Trophoblast cell (in vitro differentiated cells and primary cell): ENCODE measurements at regions not wholly inside any gene's neighbourhood (a gene's known extent, or its start where the extent isn't known, plus 50 kb on each side); places are given as distances from the start of the nearest gene placed in this dataset.
A peak's percentile ranks its signal among the peaks of the same experiment; 100 is the strongest.

Experiments used
- DNase-seq, 2 donors: peaks; one replicate each; pipeline ENCODE4 v3.0.0-alpha.2; 2016
- H2AFZ ChIP-seq: 2 replicates; pipeline ENCODE4 v1.6.1; 2013; ENCODE audit warnings: low read length, moderate library complexity, mild to moderate bottlenecking; ENCODE audit not compliant: insufficient read depth, poor library complexity
- H2AK5ac ChIP-seq: 2 replicates; pipeline ENCODE4 v1.6.1; 2013; ENCODE audit warnings: mild to moderate bottlenecking, low read length
- H2BK120ac ChIP-seq: 2 replicates; pipeline ENCODE4 v1.6.1; 2013; ENCODE audit warnings: low read length, mild to moderate bottlenecking, moderate library complexity; ENCODE audit not compliant: insufficient read depth, poor library complexity
- H2BK12ac ChIP-seq: 2 replicates; pipeline ENCODE4 v1.6.1; 2013; ENCODE audit warnings: mild to moderate bottlenecking, low read length, moderate library complexity
- H2BK5ac ChIP-seq: 2 replicates; pipeline ENCODE4 v1.6.1; 2013; ENCODE audit warnings: low read length, low read depth, moderate library complexity, mild to moderate bottlenecking; ENCODE audit not compliant: poor library complexity
- H3K14ac ChIP-seq: 2 replicates; pipeline ENCODE4 v1.6.1; 2013; ENCODE audit warnings: mild to moderate bottlenecking, low read length
- H3K18ac ChIP-seq: 2 replicates; pipeline ENCODE4 v1.6.1; 2013; ENCODE audit warnings: mild to moderate bottlenecking, low read length
- H3K23ac ChIP-seq: 2 replicates; pipeline ENCODE4 v1.6.1; 2013; ENCODE audit warnings: low read length
- H3K27ac ChIP-seq: 2 replicates; pipeline ENCODE4 v1.5.1; 2013; ENCODE audit warnings: low read depth, mild to moderate bottlenecking, inconsistent platforms, low read length, moderate library complexity
- H3K27me3 ChIP-seq: 2 replicates; pipeline ENCODE4 v1.6.1; 2013; ENCODE audit warnings: inconsistent platforms, mild to moderate bottlenecking, low read length, moderate library complexity; ENCODE audit not compliant: insufficient read depth
- H3K36me3 ChIP-seq, 2 experiments: 1 replicate in 1 of 2; 2 replicates in 1 of 2; pipeline ENCODE4 v1.6.1; 2013; ENCODE audit warnings: low read length in 2 of 2, mild to moderate bottlenecking in 2 of 2, moderate library complexity in 1 of 2; ENCODE audit not compliant: insufficient read depth in 2 of 2, control insufficient read depth in 1 of 2
- H3K4ac ChIP-seq: 2 replicates; pipeline ENCODE4 v1.6.1; 2013; ENCODE audit warnings: low read depth, mild to moderate bottlenecking, low read length, moderate library complexity
- H3K4me1 ChIP-seq, 2 experiments: 1 replicate in 1 of 2; 2 replicates in 1 of 2; pipeline ENCODE4 v1.6.1; 2013; ENCODE audit warnings: low read length in 2 of 2, mild to moderate bottlenecking in 2 of 2, moderate library complexity in 1 of 2; ENCODE audit not compliant: insufficient read depth in 2 of 2, control insufficient read depth in 1 of 2
- H3K4me2 ChIP-seq: 2 replicates; pipeline ENCODE4 v1.6.1; 2013; ENCODE audit warnings: inconsistent platforms, mild to moderate bottlenecking, low read length, moderate library complexity
- H3K4me3 ChIP-seq: 2 replicates; pipeline ENCODE4 v1.5.1; 2013; ENCODE audit warnings: mild to moderate bottlenecking, low read depth, low read length, inconsistent platforms
- H3K79me1 ChIP-seq: one replicate; pipeline ENCODE4 v1.6.1; 2013; ENCODE audit warnings: low read length
- H3K79me2 ChIP-seq: 2 replicates; pipeline ENCODE4 v1.6.1; 2013; ENCODE audit warnings: low read length, mild to moderate bottlenecking; ENCODE audit not compliant: control insufficient read depth, insufficient read depth, poor library complexity
- H3K9ac ChIP-seq: 2 replicates; pipeline ENCODE4 v1.6.1; 2013; ENCODE audit warnings: mild to moderate bottlenecking, low read length
- H3K9me3 ChIP-seq: 2 replicates; pipeline ENCODE4 v1.6.1; 2013; ENCODE audit warnings: low read depth, mild to moderate bottlenecking, control low read depth, inconsistent platforms, low read length; ENCODE audit not compliant: insufficient read depth
- H4K12ac ChIP-seq: 2 replicates; pipeline ENCODE4 v1.6.1; 2013; ENCODE audit warnings: low read depth, mild to moderate bottlenecking, low read length, moderate library complexity
- H4K8ac ChIP-seq: 2 replicates; pipeline ENCODE4 v1.6.1; 2013; ENCODE audit warnings: low read depth, mild to moderate bottlenecking, low read length, moderate library complexity
- H4K91ac ChIP-seq: one replicate; pipeline ENCODE4 v1.6.1; 2013; ENCODE audit warnings: low read depth, mild to moderate bottlenecking, low read length, moderate library complexity
- WGBS: extraction: QIAGEN DNeasy Blood & Tissue Kit; methylation state at CpG from one replicate; pipeline ENCODE4 v1.1.7; 2013; ENCODE audit warnings: missing lambda C conversion rate; ENCODE audit not compliant: insufficient read length, insufficient coverage; ENCODE audit errors: extremely low coverage; 5-methylcytosine and 5-hydroxymethylcytosine counted together

GRCh38 chr20:40361916-40362315, 327.1 kb downstream of the MAFB start:
- H4K8ac ChIP-seq, result no peak overlapping the region
- H3K36me3 ChIP-seq, result no peaks in the 10 kb centered on the region
- no peak for DNase-seq
- H3K27ac ChIP-seq, result no peak overlapping the region
- no peaks in the 10 kb centered on the region for H3K27me3 ChIP-seq
- H3K23ac ChIP-seq, result no peak overlapping the region
- H2BK120ac ChIP-seq, result no peak overlapping the region
- H3K14ac ChIP-seq, result no peak overlapping the region
- H3K18ac ChIP-seq, result no peak overlapping the region
- no peaks in the 10 kb centered on the region for H3K9me3 ChIP-seq
- H3K4me3 ChIP-seq, result no peak overlapping the region
- H3K4me2 ChIP-seq, result no peak overlapping the region
- no peak overlapping the region for H3K4ac ChIP-seq
- H4K12ac ChIP-seq, result no peak overlapping the region
- no peaks in the 10 kb centered on the region for H3K4me1 ChIP-seq
- no peak overlapping the region for H2BK5ac ChIP-seq
- H3K79me2 ChIP-seq, result no peaks in the 10 kb centered on the region
- WGBS, result no CpG with 5 or more reads among the region's 1 CpG
- no peak overlapping the region for H2AFZ ChIP-seq
- no peak overlapping the region for H2BK12ac ChIP-seq
- H3K79me1 ChIP-seq, result no peaks in the 10 kb centered on the region
- no peak overlapping the region for H3K9ac ChIP-seq
- no peak overlapping the region for H2AK5ac ChIP-seq
- no peak overlapping the region for H4K91ac ChIP-seq

GRCh38 chr20:40359131-40359912, 329.7 kb downstream of the MAFB start:
- Histone ChIP-seq H3K4ac (no peak overlapping the region), H3K79me1 (no peaks in the 10 kb centered on the region), H3K9me3 (no peaks in the 10 kb centered on the region), H4K12ac (no peak overlapping the region), H3K27ac (no peak overlapping the region), H2AFZ (no peak overlapping the region), H3K9ac (no peak overlapping the region), H2BK120ac (no peak overlapping the region), H3K4me2 (no peak overlapping the region), H4K91ac (no peak overlapping the region), H2BK5ac (no peak overlapping the region), H2BK12ac (no peak overlapping the region), H3K14ac (no peak overlapping the region), H3K23ac (no peak overlapping the region), H3K36me3 (no peaks in the 10 kb centered on the region), H3K4me1 (no peaks in the 10 kb centered on the region), H2AK5ac (no peak overlapping the region), H3K18ac (no peak overlapping the region), H3K27me3 (no peaks in the 10 kb centered on the region), H3K4me3 (no peak overlapping the region), H4K8ac (no peak overlapping the region), H3K79me2 (no peaks in the 10 kb centered on the region)
- no CpG with 5 or more reads among the region's 5 CpGs for WGBS
- DNase-seq, result peak in 1 of 2 donors; percentile 5

- H3K9me3 ChIP-seq, result no peaks in the 10 kb centered on the region
- no peak overlapping the region for H3K14ac ChIP-seq
- WGBS, result no CpG with 5 or more reads among the region's 1 CpG
- no peaks in the 10 kb centered on the region for H3K27me3 ChIP-seq
- no peak overlapping the region for H2BK5ac ChIP-seq
- no peaks in the 10 kb centered on the region for H3K79me2 ChIP-seq
- H4K12ac ChIP-seq, result no peak overlapping the region
- H4K91ac ChIP-seq, result no peak overlapping the region
- no peak overlapping the region for H3K9ac ChIP-seq
- H3K4me3 ChIP-seq, result no peak overlapping the region
- H3K4me2 ChIP-seq, result no peak overlapping the region
- H3K36me3 ChIP-seq, result no peaks in the 10 kb centered on the region
- no peak overlapping the region for H3K23ac ChIP-seq
- no peak overlapping the region for H2AK5ac ChIP-seq
- no peak overlapping the region for H3K4ac ChIP-seq
- H3K27ac ChIP-seq, result no peak overlapping the region
- DNase-seq, result no peak
- no peak overlapping the region for H2BK120ac ChIP-seq
- no peak overlapping the region for H2AFZ ChIP-seq
- no peak overlapping the region for H2BK12ac ChIP-seq
- H3K18ac ChIP-seq, result no peak overlapping the region
- H4K8ac ChIP-seq, result no peak overlapping the region
- H3K79me1 ChIP-seq, result no peaks in the 10 kb centered on the region
- no peaks in the 10 kb centered on the region for H3K4me1 ChIP-seq
Observed at GRCh38 chr20:40354880-40355279, 334.2 kb downstream of the MAFB start.

- no peak overlapping the region for H2AK5ac ChIP-seq
- peaks cover 9% of the 10 kb centered on the region for H3K9me3 ChIP-seq
- H3K4me3 ChIP-seq, result no peak overlapping the region
- H3K27ac ChIP-seq, result no peak overlapping the region
- no peak overlapping the region for H4K12ac ChIP-seq
- H4K8ac ChIP-seq, result no peak overlapping the region
- no peak overlapping the region for H3K14ac ChIP-seq
- H2BK5ac ChIP-seq, result no peak overlapping the region
- H3K79me2 ChIP-seq, result no peaks in the 10 kb centered on the region
- no peak overlapping the region for H3K18ac ChIP-seq
- H3K9ac ChIP-seq, result no peak overlapping the region
- H3K4me1 ChIP-seq, result peaks cover 0 to 4% of the 10 kb centered on the region in 2 experiments
- no peaks in the 10 kb centered on the region for H3K27me3 ChIP-seq
- H3K4me2 ChIP-seq, result no peak overlapping the region
- no peak overlapping the region for H3K4ac ChIP-seq
- H3K36me3 ChIP-seq, result peaks cover 0 to 3% of the 10 kb centered on the region in 2 experiments
- DNase-seq, result no peak
- no peak overlapping the region for H4K91ac ChIP-seq
- no peaks in the 10 kb centered on the region for H3K79me1 ChIP-seq
- no peak overlapping the region for H2BK12ac ChIP-seq
- H3K23ac ChIP-seq, result no peak overlapping the region
- no peak overlapping the region for H2AFZ ChIP-seq
- no peak overlapping the region for H2BK120ac ChIP-seq
Observed at GRCh38 chr20:40343390-40343789, 345.6 kb downstream of the MAFB start.
